Nephron (organoid): ENCODE measurements at regions not wholly inside any gene's neighbourhood (a gene's known extent, or its start where the extent isn't known, plus 50 kb on each side); places are given as distances from the start of the nearest gene placed in this dataset.

ENCODE experiments used
- H3K27ac Mint-ChIP-seq, 3 experiments: 2 replicates each; pipeline ENCODE4 v1.8.0; 2020; ENCODE audit warnings: mixed read lengths in 3 of 3, mild to moderate bottlenecking in 2 of 3, moderate library complexity in 1 of 3
- H3K27me3 Mint-ChIP-seq: 2 replicates; pipeline ENCODE4 v1.8.0; 2021; ENCODE audit warnings: low read depth, mild to moderate bottlenecking, moderate library complexity, mixed read lengths
- H3K36me3 Mint-ChIP-seq: 2 replicates; pipeline ENCODE4 v1.8.0; 2020; ENCODE audit warnings: low read depth, mixed read lengths
- H3K4me1 Mint-ChIP-seq: 2 replicates; pipeline ENCODE4 v1.8.0; 2020; ENCODE audit warnings: mixed read lengths
- H3K4me3 Mint-ChIP-seq, 3 experiments: 2 replicates each; pipeline ENCODE4 v1.8.0; 2020; ENCODE audit warnings: mild to moderate bottlenecking in 3 of 3, mixed read lengths in 3 of 3, moderate library complexity in 2 of 3
- H3K9me3 Mint-ChIP-seq: 2 replicates; pipeline ENCODE4 v1.8.0; 2020; ENCODE audit warnings: mixed read lengths
- CTCF ChIP-seq, 3 experiments: fragments of 200-600 bp; sonication (generic); IDR thresholded peaks; one replicate each; pipeline ENCODE4 v1.5.0; 2021; ENCODE audit warnings: antibody characterized with exemption in 3 of 3; ENCODE audit not compliant: unreplicated experiment in 3 of 3

DNA sequence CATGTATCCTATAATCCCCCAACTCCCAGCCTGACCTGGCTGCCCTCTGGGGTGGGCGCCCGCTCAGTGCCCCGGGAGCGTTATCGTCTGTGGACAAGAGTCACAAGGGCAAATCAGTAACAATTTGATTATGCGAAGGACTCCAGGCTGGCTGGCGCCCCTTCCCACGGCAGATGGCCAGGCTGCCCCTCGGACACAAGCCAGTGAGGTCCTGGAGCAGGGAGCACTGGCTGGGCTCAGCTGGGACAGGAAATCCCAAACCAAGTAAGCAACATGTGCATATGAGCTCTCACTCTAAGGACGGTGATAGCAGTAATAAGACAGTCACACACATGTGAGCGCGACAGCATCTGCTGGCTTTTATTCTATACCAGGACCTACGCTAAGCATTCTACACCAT lies 59.3 kb upstream of the FAM222A start:
- Mint-ChIP-seq H3K27ac (peak overlapping the region in 2 of 3 experiments; percentile 21 to 50), H3K4me3 (no peak overlapping the region), H3K27me3 (peaks cover 5% of the 10 kb centered on the region), H3K4me1 (peaks cover 8% of the 10 kb centered on the region), H3K36me3 (no peaks in the 10 kb centered on the region), H3K9me3 (no peaks in the 10 kb centered on the region)
- no peak for TF ChIP-seq CTCF (IDR thresholded peaks at IDR 0.05; ENCODE audit: unreplicated experiment in 3 of 3)

DNA sequence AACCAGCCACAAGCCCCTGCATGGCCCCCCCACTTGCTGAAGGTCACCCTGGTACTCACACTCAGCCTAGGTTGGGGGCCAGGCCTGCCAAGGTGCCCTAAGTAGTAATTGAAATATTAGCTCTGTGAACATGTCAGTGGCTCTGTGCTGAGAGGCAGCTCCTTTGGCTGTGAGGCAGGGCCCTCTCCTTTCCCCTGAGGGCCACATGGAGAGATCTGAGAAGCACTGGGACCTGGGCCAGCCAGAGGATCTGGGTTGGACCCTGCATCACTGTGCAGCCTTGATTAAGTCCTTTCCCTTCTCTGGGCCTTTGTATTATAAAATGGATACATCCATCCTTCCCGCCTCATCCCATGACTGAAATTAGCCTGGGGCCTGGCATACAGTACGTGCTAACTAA lies 58.0 kb upstream of the FAM222A start:
- H3K4me1 Mint-ChIP-seq: peaks cover 8% of the 10 kb centered on the region
- H3K36me3 Mint-ChIP-seq: no peaks in the 10 kb centered on the region
- H3K4me3 Mint-ChIP-seq: no peak overlapping the region
- TF ChIP-seq CTCF (IDR thresholded peaks at IDR 0.05; ENCODE audit: unreplicated experiment in 3 of 3): no peak
- no peaks in the 10 kb centered on the region for H3K9me3 Mint-ChIP-seq
- peaks cover 5% of the 10 kb centered on the region for H3K27me3 Mint-ChIP-seq
- H3K27ac Mint-ChIP-seq: no peak overlapping the region

DNA sequence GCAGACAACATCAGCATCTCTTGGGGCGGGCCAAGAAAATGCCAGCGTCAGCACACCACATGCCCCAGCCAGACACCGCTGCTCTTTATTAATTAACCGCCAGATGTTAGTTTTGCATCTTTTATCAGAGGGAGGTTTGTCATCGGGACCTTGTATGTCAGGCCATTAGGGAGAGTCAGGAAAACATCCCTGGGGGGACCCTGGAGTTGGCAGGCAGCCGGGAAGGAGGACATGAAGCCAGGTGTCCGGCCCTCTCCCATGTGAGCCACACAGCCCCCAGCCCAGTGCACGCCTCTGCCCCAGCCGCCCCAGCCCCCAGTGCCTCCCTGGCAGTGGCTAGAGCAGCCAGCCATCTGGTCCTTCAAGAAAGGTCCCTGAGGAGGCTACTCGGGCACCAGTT lies 56.9 kb upstream of the FAM222A start:
- TF ChIP-seq CTCF (IDR thresholded peaks at IDR 0.05; ENCODE audit: unreplicated experiment in 3 of 3): no peak

DNA sequence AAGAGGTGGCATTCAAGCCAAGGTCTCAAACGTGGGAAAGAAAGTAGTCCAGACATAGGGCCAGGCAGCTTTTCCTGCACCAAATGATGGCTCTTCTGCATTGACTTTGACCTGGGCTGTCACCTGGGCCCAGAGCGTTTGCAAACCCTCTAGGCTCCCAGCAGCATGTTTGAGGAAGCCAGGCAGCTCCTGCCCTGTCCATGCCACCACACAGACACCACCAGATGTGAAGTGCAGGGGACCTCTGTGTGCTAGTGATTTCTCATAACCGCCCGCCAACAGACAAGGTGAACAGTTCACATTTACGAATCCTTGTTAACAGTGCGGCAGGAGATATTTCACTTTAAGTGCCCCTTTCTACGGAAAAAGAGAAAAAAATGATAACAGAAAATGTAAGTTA lies 49.8 kb upstream of the FAM222A start:
- Mint-ChIP-seq H3K27me3 (peaks cover 8% of the 10 kb centered on the region), H3K27ac (no peak overlapping the region), H3K4me3 (no peak overlapping the region), H3K36me3 (no peaks in the 10 kb centered on the region), H3K9me3 (no peaks in the 10 kb centered on the region), H3K4me1 (no peaks in the 10 kb centered on the region)
- no peak for TF ChIP-seq CTCF (IDR thresholded peaks at IDR 0.05; ENCODE audit: unreplicated experiment in 3 of 3)

More for the DNA sequence above, 56.9 kb upstream of the FAM222A start:
- Mint-ChIP-seq H3K9me3 (no peaks in the 10 kb centered on the region), H3K4me1 (peaks cover 8% of the 10 kb centered on the region), H3K27ac (no peak overlapping the region), H3K4me3 (no peak overlapping the region), H3K36me3 (no peaks in the 10 kb centered on the region), H3K27me3 (peaks cover 5% of the 10 kb centered on the region)
